ENCODE measurements at regions not wholly inside any gene's neighbourhood (a gene's known extent, or its start where the extent isn't known, plus 50 kb on each side); places are given as distances from the start of the nearest gene placed in this dataset.
"Not testable (repeated sequence)": the region's sequence is repeated elsewhere in the genome, so short reads cannot be mapped to it uniquely, and the experiment has no call there.

DNA sequence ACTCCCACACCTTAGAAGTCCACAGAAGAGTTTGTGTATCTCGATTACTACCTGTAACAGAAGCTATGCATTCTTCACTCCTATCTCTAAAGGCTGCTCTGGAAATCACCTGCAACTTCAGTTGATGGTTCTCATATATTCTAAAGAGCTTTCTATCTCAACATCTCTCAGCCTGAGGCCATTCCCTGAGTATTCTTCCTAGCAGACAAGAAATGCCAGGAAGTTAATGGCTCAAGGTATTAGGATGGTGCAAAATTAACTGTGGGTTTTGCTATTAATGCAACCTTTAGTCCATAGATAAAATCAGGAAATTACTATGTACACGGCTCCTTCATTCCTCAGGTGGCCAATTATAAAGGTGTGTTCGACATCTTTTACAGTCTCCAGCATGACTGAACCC lies 290.1 kb downstream of the ZNF716 start:
- DNase-seq (ENCODE audit: low spot score in 2 of 2); H3K4me1 ChIP-seq; H3K27me3 ChIP-seq (ENCODE audit: low read depth); H3K9me3 ChIP-seq; H3K4me3 ChIP-seq; in situ Hi-C loops (cut with MboI; ENCODE audit: low sequenced_read_pairs); H3K36me3 ChIP-seq (replicated peaks): not testable (repeated sequence)

DNA sequence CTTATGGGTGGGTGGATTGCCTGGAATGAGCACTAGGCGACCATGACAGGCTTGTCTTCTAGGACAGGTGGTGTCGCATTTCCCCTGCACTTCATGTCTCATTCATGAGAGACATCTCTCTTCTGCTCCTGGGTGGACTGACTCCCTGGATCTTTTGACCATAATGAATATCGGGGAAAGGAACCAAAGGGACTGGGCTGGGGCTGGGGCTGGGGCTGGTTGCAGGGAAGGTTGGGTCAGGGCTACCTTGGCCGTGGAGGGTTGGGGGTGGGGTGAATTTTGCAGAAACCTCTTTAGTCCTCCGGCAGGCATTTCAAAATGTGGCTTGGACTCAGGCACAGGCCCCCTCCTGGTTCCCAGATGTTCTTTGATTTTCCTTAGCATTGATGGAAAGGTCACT lies 319.2 kb downstream of the ZNF716 start:
- Histone ChIP-seq H3K27me3 (ENCODE audit: low read depth) (no peaks in the 10 kb centered on the region), H3K4me1 (no peaks in the 10 kb centered on the region), H3K36me3 (replicated peaks) (no peaks in the 10 kb centered on the region), H3K4me3 (no peak overlapping the region), H3K9me3 (no peaks in the 10 kb centered on the region)
- no peak for DNase-seq (ENCODE audit: low spot score in 2 of 2)
- in situ Hi-C loops (cut with MboI; ENCODE audit: low sequenced_read_pairs): no loop called here

DNA sequence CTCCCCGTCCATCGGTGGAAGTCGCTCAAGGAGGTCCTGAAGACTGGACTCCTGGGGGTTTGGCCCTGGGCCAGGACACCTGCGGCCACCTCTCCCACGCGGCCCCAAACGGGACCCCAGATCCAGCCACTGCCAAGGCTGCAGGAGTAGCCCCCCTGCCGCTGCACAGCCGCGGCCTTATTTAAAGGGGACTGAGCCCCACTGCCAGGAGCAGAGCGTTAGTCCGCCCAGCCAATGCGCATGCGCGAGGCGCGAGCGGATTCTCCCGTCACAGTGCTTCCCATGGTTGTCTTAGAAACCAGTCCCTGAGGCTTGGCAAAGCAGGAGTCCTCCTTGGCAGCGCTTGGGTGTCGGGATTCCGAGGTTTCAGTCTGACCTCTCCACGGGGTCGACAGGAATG lies 320.0 kb downstream of the ZNF716 start:
- no peaks in the 10 kb centered on the region for H3K36me3 ChIP-seq (replicated peaks)
- no peak overlapping the region for H3K4me3 ChIP-seq
- no peaks in the 10 kb centered on the region for H3K9me3 ChIP-seq
- H3K27me3 ChIP-seq (ENCODE audit: low read depth): no peaks in the 10 kb centered on the region
- DNase-seq (ENCODE audit: low spot score in 2 of 2): no peak
- H3K4me1 ChIP-seq: no peaks in the 10 kb centered on the region
- in situ Hi-C loops (cut with MboI; ENCODE audit: low sequenced_read_pairs): no loop called here

DNA sequence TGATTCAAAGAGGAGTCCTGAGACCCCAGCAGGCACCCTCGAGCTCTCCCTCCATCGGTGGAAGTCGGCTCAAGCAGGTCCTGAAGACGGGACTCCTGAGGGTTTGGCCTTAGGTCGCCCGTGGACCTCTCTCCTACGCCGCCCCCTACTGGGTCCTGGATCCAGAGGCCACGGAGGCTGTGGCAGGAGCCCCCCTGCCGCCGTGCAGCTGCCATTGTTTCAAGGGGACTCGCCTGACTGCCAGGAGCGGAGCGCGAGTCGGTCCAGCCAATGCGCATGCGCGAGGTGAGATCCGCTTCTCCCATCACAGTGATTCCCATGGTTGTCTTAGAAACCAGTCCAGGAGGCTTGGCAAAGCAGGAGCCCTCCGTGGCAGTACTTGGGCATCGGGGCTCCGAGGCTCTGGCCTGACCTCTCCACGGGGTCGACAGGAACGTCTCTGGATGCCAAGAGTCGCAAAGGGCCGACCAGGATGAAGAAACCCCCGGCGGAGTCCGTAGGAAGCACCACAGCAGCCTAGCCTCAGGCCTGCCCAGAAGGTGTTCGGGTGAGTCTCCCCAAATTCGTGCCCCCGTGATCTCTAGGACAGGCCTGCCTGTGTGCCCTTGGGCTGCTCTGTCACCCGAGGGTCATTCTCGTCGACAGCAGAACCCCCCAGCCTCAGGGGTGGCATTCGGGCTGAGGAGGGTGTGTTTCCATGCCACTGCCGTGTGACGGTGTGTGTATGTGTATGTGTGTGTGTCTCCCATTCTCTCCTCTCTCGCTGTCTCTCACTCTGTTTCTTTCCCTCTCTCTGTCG lies 322.3 kb downstream of the ZNF716 start:
- Histone ChIP-seq H3K9me3 (no peaks in the 10 kb centered on the region), H3K36me3 (replicated peaks) (no peaks in the 10 kb centered on the region), H3K4me3 (no peak overlapping the region), H3K27me3 (ENCODE audit: low read depth) (no peaks in the 10 kb centered on the region), H3K4me1 (no peaks in the 10 kb centered on the region)
- in situ Hi-C loops (cut with MboI; ENCODE audit: low sequenced_read_pairs): no loop called here
- DNase-seq (ENCODE audit: low spot score in 2 of 2): no peak

DNA sequence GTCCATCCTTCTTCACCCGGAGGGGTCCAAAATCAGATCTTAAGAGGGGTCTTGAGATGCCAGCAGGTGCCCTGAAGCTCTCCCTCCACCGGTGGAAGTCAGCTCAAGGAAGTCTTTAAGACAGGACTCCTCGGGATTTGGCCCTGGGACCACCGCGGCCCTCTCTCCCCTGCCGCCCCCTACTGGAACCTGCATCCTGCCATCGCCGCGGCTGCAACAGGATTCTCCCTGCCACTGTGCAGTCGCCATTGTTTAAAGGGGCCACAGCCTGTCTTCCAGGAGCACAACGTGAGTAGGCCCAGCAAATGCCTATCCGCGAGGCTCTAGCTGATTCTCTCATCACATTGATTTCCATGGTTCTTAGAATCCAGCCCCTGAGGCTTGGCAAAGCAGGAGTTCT lies 324.3 kb downstream of the ZNF716 start:
- H3K9me3 ChIP-seq: no peaks in the 10 kb centered on the region

DNA sequence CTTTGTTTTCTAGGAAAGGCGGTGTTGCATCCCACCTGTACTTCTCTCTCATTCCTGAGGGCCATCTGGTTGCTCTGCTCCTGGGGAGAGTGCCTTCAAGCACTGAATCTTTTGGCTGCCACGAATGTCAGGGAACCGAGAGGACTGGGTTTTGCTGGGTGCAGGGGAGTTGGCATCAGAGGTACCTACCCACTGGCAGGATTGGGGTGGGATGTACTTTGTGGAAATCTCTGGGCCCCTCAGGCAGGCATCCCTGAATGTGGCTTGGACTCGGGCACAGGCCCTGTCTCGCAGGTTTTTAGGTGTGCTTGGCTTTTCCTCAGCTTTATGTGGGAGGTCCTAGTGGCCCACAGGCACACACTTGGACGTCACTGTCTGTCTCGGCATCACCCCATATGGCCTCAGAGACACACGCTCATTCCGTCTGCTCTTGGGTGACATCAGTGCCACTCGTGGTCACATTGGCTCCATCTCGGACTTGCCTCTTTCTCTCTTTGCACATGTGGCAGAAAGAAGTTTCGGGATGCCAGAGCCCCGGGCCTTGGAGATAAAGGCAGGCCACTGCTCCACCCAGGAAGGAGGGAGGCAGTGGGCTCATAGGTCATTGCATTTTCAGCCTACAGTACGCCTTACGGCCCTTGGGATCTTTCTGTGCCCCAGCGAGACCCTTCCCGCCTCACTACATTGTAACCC lies 325.6 kb downstream of the ZNF716 start:
- in situ Hi-C loops (cut with MboI; ENCODE audit: low sequenced_read_pairs): no loop called here
- Histone ChIP-seq H3K4me3 (no peak overlapping the region), H3K36me3 (replicated peaks) (no peaks in the 10 kb centered on the region), H3K4me1 (no peaks in the 10 kb centered on the region), H3K27me3 (ENCODE audit: low read depth) (no peaks in the 10 kb centered on the region), H3K9me3 (no peaks in the 10 kb centered on the region)
- DNase-seq (ENCODE audit: low spot score in 2 of 2): no peak

More for the DNA sequence above, 324.3 kb downstream of the ZNF716 start:
- Histone ChIP-seq H3K36me3 (replicated peaks) (no peaks in the 10 kb centered on the region), H3K27me3 (ENCODE audit: low read depth) (no peaks in the 10 kb centered on the region), H3K4me3 (no peak overlapping the region), H3K4me1 (no peaks in the 10 kb centered on the region)
- in situ Hi-C loops (cut with MboI; ENCODE audit: low sequenced_read_pairs): no loop called here
- DNase-seq (ENCODE audit: low spot score in 2 of 2): no peak

DNA sequence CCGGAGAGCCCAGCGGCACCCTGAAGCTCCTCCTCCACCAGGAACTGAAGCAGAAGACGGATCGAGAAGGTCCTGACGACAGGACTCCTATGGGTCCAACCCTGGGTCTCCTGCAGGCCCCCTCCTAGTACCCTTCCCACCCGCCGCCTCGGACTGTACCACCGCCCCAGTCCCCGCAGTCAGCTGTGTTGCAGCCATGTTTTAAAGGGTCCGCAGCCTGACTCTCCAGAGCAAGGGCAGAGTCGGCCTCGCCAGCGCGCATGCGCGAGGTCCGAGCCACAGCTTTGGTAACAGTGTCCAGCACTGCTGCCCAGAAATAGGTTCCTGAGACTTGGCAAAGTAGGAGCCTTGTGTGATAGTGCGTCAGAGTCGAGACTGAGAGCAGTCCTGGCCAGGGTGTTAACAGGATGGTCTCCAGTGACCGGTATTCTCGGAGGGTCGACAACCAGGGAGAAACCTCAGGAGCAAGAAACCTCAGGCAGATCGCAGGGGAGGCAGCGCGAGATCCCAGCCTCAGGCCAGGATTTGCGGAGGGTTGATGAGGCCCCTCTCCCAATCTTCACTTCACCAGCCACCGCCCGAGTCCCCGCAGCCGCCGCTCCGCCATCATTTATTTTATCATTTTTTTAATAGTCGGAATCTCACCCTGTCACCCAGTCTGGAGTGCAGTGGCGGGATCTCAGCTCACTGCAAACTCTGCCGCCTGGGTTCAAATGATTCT lies 326.3 kb downstream of the ZNF716 start:
- H3K36me3 ChIP-seq (replicated peaks); H3K27me3 ChIP-seq (ENCODE audit: low read depth); H3K4me1 ChIP-seq; in situ Hi-C loops (cut with MboI; ENCODE audit: low sequenced_read_pairs); H3K4me3 ChIP-seq; DNase-seq (ENCODE audit: low spot score in 2 of 2); H3K9me3 ChIP-seq: not testable (repeated sequence)

DNA sequence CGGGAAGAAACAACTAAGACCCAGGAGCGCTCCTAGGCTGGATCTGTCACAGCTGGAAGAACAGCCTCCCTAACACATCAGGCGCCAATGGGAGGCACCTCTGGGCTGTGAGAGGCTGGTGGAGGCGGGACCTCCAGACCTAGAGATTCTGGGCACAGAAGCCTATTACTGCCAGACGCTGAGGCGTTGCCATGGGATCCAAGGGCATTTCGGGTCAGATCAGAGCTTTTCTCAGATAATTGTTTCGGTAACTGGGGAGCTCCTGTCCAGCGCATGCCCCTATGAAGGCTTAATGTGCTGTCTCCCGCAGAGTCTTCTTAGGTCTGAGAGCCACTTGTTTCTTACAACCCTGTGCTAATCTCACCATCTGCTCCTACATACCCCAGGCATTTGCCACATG lies 339.2 kb downstream of the ZNF716 start:
- DNase-seq (ENCODE audit: low spot score in 2 of 2): no peak
- H3K27me3 ChIP-seq (ENCODE audit: low read depth): no peaks in the 10 kb centered on the region

DNA sequence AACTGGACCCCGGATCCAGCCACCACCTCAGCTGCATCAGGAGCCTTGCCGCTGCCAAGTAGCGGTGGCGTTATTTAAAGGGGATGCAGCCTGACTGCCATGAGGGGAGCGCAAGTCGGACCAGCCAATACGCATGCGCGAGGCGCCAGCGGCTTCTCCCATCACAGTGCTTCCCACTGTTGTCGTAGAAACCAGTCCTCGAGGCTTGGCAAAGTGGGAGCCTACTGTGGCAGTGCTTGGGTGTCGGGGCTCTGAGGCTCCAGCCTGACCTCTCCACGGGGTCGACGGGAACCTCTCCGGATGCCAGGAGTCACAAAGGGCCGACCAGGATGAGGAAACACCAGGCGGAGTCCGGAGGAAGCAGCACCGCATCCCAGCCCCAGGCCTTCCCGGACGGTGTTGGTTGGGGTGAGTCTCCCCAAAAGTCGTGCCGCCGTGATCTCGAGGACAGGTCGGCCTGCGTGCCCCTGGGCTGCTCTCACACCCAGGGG lies 369.6 kb downstream of the ZNF716 start:
- in situ Hi-C loops (cut with MboI; ENCODE audit: low sequenced_read_pairs): no loop called here
- H3K36me3 ChIP-seq (replicated peaks): no peaks in the 10 kb centered on the region
- H3K9me3 ChIP-seq: no peaks in the 10 kb centered on the region
- H3K4me1 ChIP-seq: no peaks in the 10 kb centered on the region
- no peaks in the 10 kb centered on the region for H3K27me3 ChIP-seq (ENCODE audit: low read depth)
- no peak overlapping the region for H3K4me3 ChIP-seq
- DNase-seq (ENCODE audit: low spot score in 2 of 2): no peak

More for the DNA sequence above, 339.2 kb downstream of the ZNF716 start:
- in situ Hi-C loops (cut with MboI; ENCODE audit: low sequenced_read_pairs): no loop called here
- Histone ChIP-seq H3K4me1 (no peaks in the 10 kb centered on the region), H3K36me3 (replicated peaks) (no peaks in the 10 kb centered on the region), H3K4me3 (no peak overlapping the region), H3K9me3 (no peaks in the 10 kb centered on the region)

DNA sequence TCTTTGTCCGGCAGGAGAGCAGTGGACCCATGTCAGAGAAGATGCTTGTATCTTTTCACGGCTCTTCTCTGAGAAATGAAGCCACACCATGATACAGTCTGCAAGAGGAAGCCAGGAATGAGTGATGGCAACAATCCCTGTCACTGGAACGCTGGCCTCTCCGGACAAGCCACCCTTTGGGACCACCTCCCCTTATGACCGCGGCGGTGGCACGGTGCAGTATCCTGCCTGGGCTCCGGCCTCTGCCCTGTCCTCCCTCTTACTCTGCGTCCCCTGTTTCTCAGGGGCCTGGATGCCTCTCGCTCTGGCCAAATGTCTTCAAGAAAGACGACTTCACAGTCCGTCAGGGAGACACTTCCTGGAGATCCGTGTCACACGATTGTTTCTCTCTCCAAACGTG lies 370.5 kb downstream of the ZNF716 start:
- in situ Hi-C loops (cut with MboI; ENCODE audit: low sequenced_read_pairs): no loop called here
- Histone ChIP-seq H3K4me3 (no peak overlapping the region), H3K4me1 (no peaks in the 10 kb centered on the region), H3K27me3 (ENCODE audit: low read depth) (no peaks in the 10 kb centered on the region), H3K36me3 (replicated peaks) (no peaks in the 10 kb centered on the region), H3K9me3 (no peaks in the 10 kb centered on the region)
- no peak for DNase-seq (ENCODE audit: low spot score in 2 of 2)

DNA sequence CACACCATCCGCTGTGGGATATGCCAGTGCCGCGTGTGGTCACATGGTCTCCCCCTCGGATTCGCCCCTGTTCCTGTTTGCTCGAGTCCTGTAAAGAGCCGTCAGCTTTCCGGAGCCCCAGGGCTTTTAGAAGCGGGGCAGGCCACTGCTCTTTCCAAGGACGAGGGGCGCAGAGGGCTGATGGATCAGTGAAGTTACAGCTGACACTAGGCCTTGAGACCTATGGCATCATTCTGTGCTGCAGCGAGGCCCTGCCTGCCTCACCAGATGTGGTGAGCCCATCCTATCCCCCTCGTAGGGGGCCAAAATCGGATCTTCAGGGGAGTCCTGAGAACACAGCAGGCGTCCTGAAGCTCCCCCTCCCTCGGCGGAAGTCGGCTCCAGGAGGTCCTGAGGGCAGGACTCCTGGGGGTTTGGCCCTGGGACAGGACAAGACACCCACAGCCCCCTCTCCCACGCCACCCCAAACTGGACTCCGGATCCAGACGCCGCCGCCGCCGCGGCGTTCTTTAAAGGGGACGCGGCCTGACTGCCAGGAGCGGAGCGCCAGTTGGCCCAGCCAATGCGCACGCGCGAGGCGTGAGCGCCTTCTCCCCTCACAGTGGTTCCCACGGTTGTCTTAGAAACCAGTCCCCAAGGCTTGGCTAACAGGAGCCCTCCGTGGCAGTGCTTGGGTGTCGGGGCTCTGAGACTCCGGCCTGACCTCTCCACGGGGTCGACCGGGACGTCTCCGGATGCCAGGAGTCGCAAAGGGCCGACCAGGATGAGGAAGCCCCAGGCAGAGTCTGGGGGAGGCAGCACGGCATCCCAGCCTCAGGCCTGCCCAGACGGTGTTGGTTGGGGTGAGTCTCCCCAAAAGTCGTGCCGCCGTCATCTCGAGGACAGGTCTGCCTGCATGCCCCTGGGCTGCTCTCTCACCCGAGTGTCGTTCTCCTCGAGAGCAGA lies 371.7 kb downstream of the ZNF716 start:
- Histone ChIP-seq H3K4me1 (no peaks in the 10 kb centered on the region), H3K27me3 (ENCODE audit: low read depth) (no peaks in the 10 kb centered on the region), H3K36me3 (replicated peaks) (no peaks in the 10 kb centered on the region), H3K4me3 (no peak overlapping the region), H3K9me3 (no peaks in the 10 kb centered on the region)
- DNase-seq (ENCODE audit: low spot score in 2 of 2): no peak
- in situ Hi-C loops (cut with MboI; ENCODE audit: low sequenced_read_pairs): no loop called here

DNA sequence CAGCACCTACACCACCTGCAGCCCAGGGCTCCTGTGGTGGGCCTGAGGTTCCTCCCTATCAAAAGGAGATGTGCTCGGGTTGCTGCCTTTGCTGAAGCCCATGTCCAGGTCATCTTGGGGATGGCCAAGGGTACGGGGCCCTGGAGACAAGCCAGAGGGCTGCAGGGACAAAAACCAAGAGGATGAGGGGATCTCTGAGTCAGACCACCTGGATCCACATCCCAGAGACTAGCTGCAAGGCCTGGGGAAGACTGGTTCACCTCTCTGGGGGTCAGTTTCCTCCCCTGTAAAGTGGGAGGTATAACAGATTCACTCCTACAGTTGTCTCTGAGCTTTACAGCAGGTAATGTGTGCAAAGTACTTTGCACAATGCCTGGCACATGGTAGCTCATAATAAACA lies 376.6 kb downstream of the ZNF716 start:
- in situ Hi-C loops (cut with MboI; ENCODE audit: low sequenced_read_pairs); DNase-seq (ENCODE audit: low spot score in 2 of 2): not testable (repeated sequence)

DNA sequence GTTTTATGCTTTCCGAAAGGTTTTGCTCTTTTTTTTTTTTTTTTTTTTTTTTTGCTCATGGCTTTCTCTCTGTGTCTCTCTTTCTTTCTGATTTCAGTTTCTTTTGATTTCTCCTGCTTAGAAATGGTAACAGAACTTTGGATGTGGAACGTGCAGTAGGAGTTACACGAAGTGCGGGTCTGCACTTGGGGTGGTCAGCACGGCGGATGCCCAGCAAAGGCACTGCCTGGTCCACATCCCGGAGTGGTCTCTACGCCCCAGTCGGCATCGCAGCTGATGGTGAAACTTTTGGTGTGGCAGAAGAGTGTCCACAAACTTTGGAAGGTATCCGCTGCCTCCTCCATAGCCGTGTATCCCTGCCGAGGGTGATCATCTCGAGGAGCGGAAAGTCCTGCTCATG lies 385.2 kb downstream of the ZNF716 start:
- H3K4me3 ChIP-seq; H3K9me3 ChIP-seq; H3K4me1 ChIP-seq; DNase-seq (ENCODE audit: low spot score in 2 of 2); in situ Hi-C loops (cut with MboI; ENCODE audit: low sequenced_read_pairs); H3K27me3 ChIP-seq (ENCODE audit: low read depth); H3K36me3 ChIP-seq (replicated peaks): not testable (repeated sequence)

More for the DNA sequence above, 376.6 kb downstream of the ZNF716 start:
- not testable (repeated sequence) for H3K9me3 ChIP-seq; H3K36me3 ChIP-seq (replicated peaks); H3K4me1 ChIP-seq; H3K27me3 ChIP-seq (ENCODE audit: low read depth); H3K4me3 ChIP-seq

Measured in HAP-1 (cell line).